H9 (cell line): ENCODE measurements at regions not wholly inside any gene's neighbourhood (a gene's known extent, or its start where the extent isn't known, plus 50 kb on each side); places are given as distances from the start of the nearest gene placed in this dataset.

Source experiments
- DNase-seq: peaks from one replicate; pipeline ENCODE4 v3.0.0-alpha.2; 2017
- H2AFZ ChIP-seq: one replicate; pipeline ENCODE4 v1.6.1; 2013; ENCODE audit warnings: mild to moderate bottlenecking, low read length, control low read depth, moderate library complexity
- H2AK5ac ChIP-seq: 2 replicates; pipeline ENCODE4 v1.6.1; 2013; ENCODE audit warnings: low read length, control low read depth, mixed read lengths; ENCODE audit not compliant: insufficient read length
- H2BK120ac ChIP-seq: one replicate; pipeline ENCODE4 v1.6.1; 2013; ENCODE audit warnings: low read depth, mild to moderate bottlenecking, low read length, control low read depth, inconsistent platforms; ENCODE audit not compliant: poor library complexity, severe bottlenecking
- H2BK12ac ChIP-seq: 2 replicates; pipeline ENCODE4 v1.6.1; 2013; ENCODE audit warnings: low read length, control low read depth, mixed read lengths, low read depth; ENCODE audit not compliant: insufficient read length
- H2BK15ac ChIP-seq: 2 replicates; pipeline ENCODE4 v1.6.1; 2013; ENCODE audit warnings: low read depth, low read length, control low read depth
- H2BK20ac ChIP-seq: one replicate; pipeline ENCODE4 v1.6.1; 2013; ENCODE audit warnings: low read depth, mild to moderate bottlenecking, low read length, control low read depth, inconsistent platforms; ENCODE audit not compliant: poor library complexity, severe bottlenecking
- H2BK5ac ChIP-seq: 2 replicates; pipeline ENCODE4 v1.6.1; 2013; ENCODE audit warnings: low read length, control low read depth, mixed read lengths; ENCODE audit not compliant: insufficient read length
- H3K14ac ChIP-seq: 2 replicates; pipeline ENCODE4 v1.6.1; 2013; ENCODE audit warnings: low read length, control low read depth; ENCODE audit not compliant: insufficient read depth
- H3K18ac ChIP-seq: 2 replicates; pipeline ENCODE4 v1.6.1; 2013; ENCODE audit warnings: low read depth, mild to moderate bottlenecking, mixed read lengths, low read length, control low read depth; ENCODE audit not compliant: insufficient read length
- H3K23ac ChIP-seq: 2 replicates; pipeline ENCODE4 v1.6.1; 2013; ENCODE audit warnings: low read length, control low read depth, mixed read lengths, low read depth; ENCODE audit not compliant: insufficient read length
- H3K23me2 ChIP-seq: 2 replicates; pipeline ENCODE4 v1.6.1; 2013; ENCODE audit warnings: low read depth, mild to moderate bottlenecking, mixed read lengths, low read length, control low read depth; ENCODE audit not compliant: insufficient read length, poor library complexity, severe bottlenecking
- H3K27ac ChIP-seq: 2 replicates; pipeline ENCODE4 v1.5.1; 2013; ENCODE audit warnings: low read length, control low read depth, mixed read lengths, low read depth; ENCODE audit not compliant: insufficient read length
- H3K27me3 ChIP-seq: 2 replicates; pipeline ENCODE4 v1.6.1; 2013; ENCODE audit warnings: low read length, control low read depth, inconsistent platforms; ENCODE audit not compliant: insufficient read depth
- H3K4ac ChIP-seq: 2 replicates; pipeline ENCODE4 v1.6.1; 2013; ENCODE audit warnings: low read depth, mild to moderate bottlenecking, control low read depth, inconsistent platforms, low read length, moderate library complexity
- H3K4me1 ChIP-seq: 2 replicates; pipeline ENCODE4 v1.6.1; 2013; ENCODE audit warnings: low read length, control low read depth, inconsistent platforms; ENCODE audit not compliant: insufficient read depth
- H3K4me2 ChIP-seq: 2 replicates; pipeline ENCODE4 v1.6.1; 2013; ENCODE audit warnings: low read length, control low read depth, mixed read lengths; ENCODE audit not compliant: insufficient read length, insufficient read depth
- H3K56ac ChIP-seq: 2 replicates; pipeline ENCODE4 v1.6.1; 2013; ENCODE audit warnings: low read depth, mild to moderate bottlenecking, mixed read lengths, low read length, control low read depth; ENCODE audit not compliant: insufficient read length
- H3K79me1 ChIP-seq: 2 replicates; pipeline ENCODE4 v1.6.1; 2013; ENCODE audit warnings: low read depth, mild to moderate bottlenecking, moderate library complexity, low read length, control low read depth, inconsistent platforms; ENCODE audit not compliant: insufficient read depth, poor library complexity, severe bottlenecking
- H3K79me2 ChIP-seq: 2 replicates; pipeline ENCODE4 v1.6.1; 2013; ENCODE audit warnings: low read length, control low read depth, inconsistent platforms; ENCODE audit not compliant: insufficient read depth
- H3K9ac ChIP-seq: 2 replicates; pipeline ENCODE4 v1.6.1; 2013; ENCODE audit warnings: low read length, control low read depth, mixed read lengths; ENCODE audit not compliant: insufficient read length; ENCODE audit errors: extremely low read depth
- H3K9me3 ChIP-seq: one replicate; pipeline ENCODE4 v1.6.1; 2013; ENCODE audit warnings: low read depth, low read length, inconsistent platforms; ENCODE audit not compliant: control insufficient read depth
- H3T11ph ChIP-seq: one replicate; pipeline ENCODE4 v1.6.1; 2013; ENCODE audit warnings: mild to moderate bottlenecking, low read length, control low read depth, inconsistent platforms
- H4K20me1 ChIP-seq: one replicate; pipeline ENCODE4 v1.6.1; 2013; ENCODE audit not compliant: control insufficient read depth, insufficient read length, insufficient read depth
- H4K5ac ChIP-seq: 2 replicates; pipeline ENCODE4 v1.6.1; 2013; ENCODE audit warnings: low read depth, mild to moderate bottlenecking, mixed read lengths, low read length, control low read depth; ENCODE audit not compliant: insufficient read length
- H4K8ac ChIP-seq: replicated peaks from 2 replicates; pipeline ENCODE4 v1.6.1; 2013; ENCODE audit warnings: low read length, control low read depth, mixed read lengths, low read depth; ENCODE audit not compliant: insufficient read length
- H4K91ac ChIP-seq: 2 replicates; pipeline ENCODE4 v1.6.1; 2013; ENCODE audit warnings: low read depth, mild to moderate bottlenecking, moderate library complexity, mixed read lengths, low read length, control low read depth; ENCODE audit not compliant: insufficient read length
- H3K27ac Mint-ChIP-seq, 3 experiments: 2 replicates in 2 of 3; 3 replicates in 1 of 3; pipeline ENCODE4 v1.8.0; 2020 to 2021; ENCODE audit warnings: mixed read lengths in 3 of 3, mild to moderate bottlenecking in 1 of 3, moderate library complexity in 1 of 3
- H3K27me3 Mint-ChIP-seq: 2 replicates; pipeline ENCODE4 v1.8.0; 2021; ENCODE audit warnings: low read depth, mild to moderate bottlenecking, moderate library complexity, mixed read lengths
- H3K36me3 Mint-ChIP-seq, 3 experiments: 2 replicates in 2 of 3; 3 replicates in 1 of 3; pipeline ENCODE4 v1.8.0; 2020 to 2021; ENCODE audit warnings: low read depth in 3 of 3, mixed read lengths in 3 of 3; ENCODE audit not compliant: insufficient read depth in 1 of 3
- H3K4me1 Mint-ChIP-seq, 2 experiments: 2 replicates each; pipeline ENCODE4 v1.8.0; 2020; ENCODE audit warnings: mixed read lengths in 2 of 2
- H3K4me3 Mint-ChIP-seq, 2 experiments: 2 replicates in 1 of 2; 3 replicates in 1 of 2; pipeline ENCODE4 v1.8.0; 2020 to 2021; ENCODE audit warnings: mild to moderate bottlenecking in 2 of 2, mixed read lengths in 2 of 2, moderate library complexity in 1 of 2
- H3K9me3 Mint-ChIP-seq, 2 experiments: 2 replicates in 1 of 2; 3 replicates in 1 of 2; pipeline ENCODE4 v1.8.0; 2020; ENCODE audit warnings: mild to moderate bottlenecking in 2 of 2, mixed read lengths in 2 of 2, moderate library complexity in 1 of 2
- WGBS: extraction: QIAGEN DNeasy Blood & Tissue Kit; methylation state at CpG from one replicate; pipeline ENCODE4 v1.1.7; 2013; ENCODE audit warnings: missing lambda C conversion rate, low lambda C conversion rate, mixed read lengths; ENCODE audit not compliant: insufficient read length; ENCODE audit errors: extremely low coverage; 5-methylcytosine and 5-hydroxymethylcytosine counted together
- TF ChIP-seq, protein P1 (sequence below): fragments of 200-600 bp; sonication (generic); conservative IDR thresholded peaks from 3 replicates; pipeline ENCODE4 v1.8.0; 2021; ENCODE audit warnings: antibody characterized with exemption, mild to moderate bottlenecking

DNA sequence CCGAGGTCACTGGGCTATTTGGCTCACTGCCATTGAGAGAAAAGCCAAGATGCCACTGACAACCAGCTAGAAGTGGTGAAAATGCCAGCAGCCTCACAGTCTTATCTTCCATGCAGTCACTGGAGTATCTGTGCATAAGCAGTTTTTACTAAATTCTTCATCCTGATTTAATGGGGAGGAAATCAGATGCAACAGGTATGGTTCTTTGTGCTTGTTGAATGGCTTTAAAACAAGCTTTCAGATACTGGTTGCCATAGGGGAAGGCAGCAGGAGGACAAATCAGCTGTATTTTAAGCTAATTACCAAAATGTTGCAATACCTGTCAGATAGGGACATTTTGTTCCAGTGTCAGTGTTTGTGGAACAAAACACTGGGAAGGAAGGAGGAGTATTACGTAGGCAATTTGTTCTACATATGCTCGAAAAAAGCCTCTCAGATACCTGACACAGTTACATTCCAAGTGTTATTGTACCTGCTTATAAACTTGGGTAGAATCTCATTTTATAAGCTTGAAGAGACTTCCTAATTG lies 54.1 kb upstream of the ARHGAP5 start:
- Histone ChIP-seq H3K23ac (no peak overlapping the region), H3K18ac (no peak overlapping the region), H3K14ac (no peak overlapping the region), H3K9me3 (no peaks in the 10 kb centered on the region), H2AFZ (no peak overlapping the region), H3K4ac (no peak overlapping the region), H2BK12ac (no peak overlapping the region), H2BK120ac (no peak overlapping the region), H3K56ac (no peak overlapping the region), H3K9ac (no peak overlapping the region), H4K5ac (no peak overlapping the region), H2BK5ac (no peak overlapping the region), H3K27ac (no peak overlapping the region), H3K79me2 (no peaks in the 10 kb centered on the region; the same call in 1 of the 2 replicates), H2AK5ac (no peak overlapping the region), H3K23me2 (no peaks in the 10 kb centered on the region), H3K4me2 (no peak overlapping the region), H3K27me3 (no peaks in the 10 kb centered on the region), H3T11ph (no peak overlapping the region), H3K79me1 (no peaks in the 10 kb centered on the region), H2BK20ac (no peak overlapping the region), H4K8ac (no peak overlapping the region), H2BK15ac (no peak overlapping the region), H4K20me1 (no peaks in the 10 kb centered on the region), H3K4me1 (no peaks in the 10 kb centered on the region), H4K91ac (no peak overlapping the region)
- H3K36me3 Mint-ChIP-seq = peaks cover 0 to 11% (median 5%) of the 10 kb centered on the region in 3 experiments; a peak in 5 of 7 replicates
- H3K4me1 Mint-ChIP-seq = peaks cover 6 to 7% of the 10 kb centered on the region in 2 experiments; a peak in 3 of 4 replicates
- no peak overlapping the region for H3K4me3 Mint-ChIP-seq
- peaks cover 2 to 5% of the 10 kb centered on the region in 2 experiments; a peak in 2 of 5 replicates for H3K9me3 Mint-ChIP-seq
- H3K27ac Mint-ChIP-seq = no peak overlapping the region
- no CpG with 5 or more reads among the region's 3 CpGs for WGBS
- TF ChIP-seq, protein P1, sequence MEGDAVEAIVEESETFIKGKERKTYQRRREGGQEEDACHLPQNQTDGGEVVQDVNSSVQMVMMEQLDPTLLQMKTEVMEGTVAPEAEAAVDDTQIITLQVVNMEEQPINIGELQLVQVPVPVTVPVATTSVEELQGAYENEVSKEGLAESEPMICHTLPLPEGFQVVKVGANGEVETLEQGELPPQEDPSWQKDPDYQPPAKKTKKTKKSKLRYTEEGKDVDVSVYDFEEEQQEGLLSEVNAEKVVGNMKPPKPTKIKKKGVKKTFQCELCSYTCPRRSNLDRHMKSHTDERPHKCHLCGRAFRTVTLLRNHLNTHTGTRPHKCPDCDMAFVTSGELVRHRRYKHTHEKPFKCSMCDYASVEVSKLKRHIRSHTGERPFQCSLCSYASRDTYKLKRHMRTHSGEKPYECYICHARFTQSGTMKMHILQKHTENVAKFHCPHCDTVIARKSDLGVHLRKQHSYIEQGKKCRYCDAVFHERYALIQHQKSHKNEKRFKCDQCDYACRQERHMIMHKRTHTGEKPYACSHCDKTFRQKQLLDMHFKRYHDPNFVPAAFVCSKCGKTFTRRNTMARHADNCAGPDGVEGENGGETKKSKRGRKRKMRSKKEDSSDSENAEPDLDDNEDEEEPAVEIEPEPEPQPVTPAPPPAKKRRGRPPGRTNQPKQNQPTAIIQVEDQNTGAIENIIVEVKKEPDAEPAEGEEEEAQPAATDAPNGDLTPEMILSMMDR = no peak
- no peak for DNase-seq
- no peaks in the 10 kb centered on the region; the same call in 1 of the 2 replicates for H3K27me3 Mint-ChIP-seq
